GM12891 (cell line): ENCODE measurements at regions not wholly inside any gene's neighbourhood (a gene's known extent, or its start where the extent isn't known, plus 50 kb on each side); places are given as distances from the start of the nearest gene placed in this dataset.

Experiments
- DNase-seq: peaks from one replicate; pipeline ENCODE4 v3.0.0; 2011; ENCODE audit warnings: low spot score; ENCODE audit not compliant: insufficient read length
- FAIRE-seq: peaks from 2 replicates; lab custom pipeline; 2011; peaks lifted over from hg19 to GRCh38; lab: Jason Lieb, UNC
- PAX5 ChIP-seq: IDR thresholded peaks from 2 replicates; pipeline ENCODE4 v1.6.1; 2011; ENCODE audit warnings: low read length, moderate library complexity, mild to moderate bottlenecking; ENCODE audit not compliant: insufficient read depth, severe bottlenecking
- POLR2A ChIP-seq: IDR thresholded peaks from 2 replicates; pipeline ENCODE4 v1.6.1; 2011; ENCODE audit warnings: low read depth, low read length, control low read depth
- POLR2AphosphoS5 ChIP-seq: IDR thresholded peaks from 2 replicates; pipeline ENCODE4 v1.6.1; 2011; ENCODE audit warnings: low read depth, low read length, control low read depth
- POU2F2 ChIP-seq: IDR thresholded peaks from 2 replicates; pipeline ENCODE4 v1.6.1; 2011; ENCODE audit warnings: low read depth, mild to moderate bottlenecking, control low read depth, low read length, moderate library complexity
- SPI1 ChIP-seq: IDR thresholded peaks from 2 replicates; pipeline ENCODE4 v1.6.1; 2011; ENCODE audit warnings: low read depth, low read length, control low read depth
- TAF1 ChIP-seq: IDR thresholded peaks from 2 replicates; pipeline ENCODE4 v1.6.1; 2011; ENCODE audit warnings: low read depth, low read length, control low read depth

DNA sequence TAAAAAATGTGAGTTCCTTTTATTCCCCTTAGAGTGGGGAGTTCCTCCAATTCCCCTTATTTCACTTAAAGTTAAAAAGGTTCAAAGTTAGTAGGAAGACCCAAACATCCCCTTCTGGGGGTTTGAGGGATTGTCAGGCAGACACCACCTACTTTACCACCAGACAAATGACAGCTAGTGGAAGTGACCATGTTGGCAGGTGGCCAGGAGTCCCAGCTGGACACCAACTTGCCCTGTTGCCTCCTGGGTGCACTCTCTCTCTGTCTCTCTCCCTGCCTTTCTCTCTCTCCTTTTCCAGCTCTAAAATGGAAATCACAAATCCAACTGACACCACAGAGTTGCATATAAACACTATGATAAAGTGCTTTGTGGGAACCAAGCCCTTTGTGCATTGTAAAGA is 307.7 kb upstream of the TLE4 start:
- FAIRE-seq (no peak), DNase-seq (no peak)
- TF ChIP-seq PAX5 = no peak
- no peak for TF ChIP-seq SPI1
- no peak for TF ChIP-seq POLR2A
- no peak for TF ChIP-seq POU2F2
- TF ChIP-seq TAF1 = no peak
- no peak for TF ChIP-seq POLR2AphosphoS5

GRCh38 chr9:79264511-79265355 is 307.0 kb upstream of the TLE4 start:
- FAIRE-seq = no peak
- TF ChIP-seq POLR2A = no peak
- no peak for TF ChIP-seq SPI1
- TF ChIP-seq POLR2AphosphoS5 = no peak
- TF ChIP-seq POU2F2 = no peak
- TF ChIP-seq TAF1 = no peak
- TF ChIP-seq PAX5 = no peak
- DNase-seq = no peak

DNA sequence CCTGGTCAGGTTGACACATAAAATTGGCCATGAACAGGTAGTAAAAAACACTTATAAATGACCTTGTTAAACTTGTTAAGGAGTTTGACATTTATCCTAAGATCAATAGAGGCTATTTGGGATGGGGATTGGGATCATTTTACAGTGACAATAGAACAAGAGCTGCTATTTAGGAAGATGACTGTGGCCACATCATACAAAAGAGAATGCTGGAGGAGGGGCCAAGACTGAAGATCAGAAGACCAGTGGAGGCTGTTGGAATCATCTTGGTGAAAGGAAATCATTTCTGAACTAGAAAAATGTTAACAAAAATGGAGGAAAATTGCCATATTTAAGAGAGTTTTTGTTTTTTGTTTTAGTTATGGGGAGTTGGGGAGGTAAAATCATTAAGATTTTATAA is 304.8 kb upstream of the TLE4 start:
- TF ChIP-seq TAF1 (no peak), SPI1 (no peak), POLR2A (no peak), PAX5 (no peak), POLR2AphosphoS5 (no peak), POU2F2 (no peak)

GRCh38 chr9:79268806-79269205 is 303.0 kb upstream of the TLE4 start:
- TF ChIP-seq SPI1 (no peak), POU2F2 (no peak), POLR2A (no peak), POLR2AphosphoS5 (no peak), TAF1 (no peak), PAX5 (no peak)
- DNase-seq (no peak), FAIRE-seq (no peak)

More for the DNA sequence above, 304.8 kb upstream of the TLE4 start:
- FAIRE-seq (no peak), DNase-seq (no peak)

DNA sequence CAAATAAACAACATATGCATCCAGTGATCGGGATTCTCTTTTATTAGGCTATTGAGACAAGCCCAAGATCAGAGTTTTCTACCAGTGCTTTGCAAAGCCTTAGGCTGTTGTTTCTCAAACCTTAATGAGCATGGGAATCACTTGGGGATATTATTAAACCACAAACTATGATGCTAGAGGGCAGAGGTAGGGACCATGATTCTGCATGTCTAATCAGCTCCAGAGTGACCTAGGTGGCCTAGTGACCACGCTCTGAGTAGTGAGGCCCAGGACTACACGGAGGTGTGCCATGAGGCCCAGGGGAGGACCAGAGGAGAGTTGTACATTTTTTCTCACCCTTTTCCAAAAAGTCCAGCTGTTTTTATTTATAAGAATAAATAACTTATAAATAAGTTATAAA is 298.5 kb upstream of the TLE4 start:
- FAIRE-seq (no peak), DNase-seq (no peak)
- TF ChIP-seq POLR2A (no peak), SPI1 (no peak), POLR2AphosphoS5 (no peak), PAX5 (no peak), POU2F2 (no peak), TAF1 (no peak)

- DNase-seq (no peak), FAIRE-seq (no peak)
Observed at GRCh38 chr9:79279356-79279755, 292.4 kb upstream of the TLE4 start.

DNA sequence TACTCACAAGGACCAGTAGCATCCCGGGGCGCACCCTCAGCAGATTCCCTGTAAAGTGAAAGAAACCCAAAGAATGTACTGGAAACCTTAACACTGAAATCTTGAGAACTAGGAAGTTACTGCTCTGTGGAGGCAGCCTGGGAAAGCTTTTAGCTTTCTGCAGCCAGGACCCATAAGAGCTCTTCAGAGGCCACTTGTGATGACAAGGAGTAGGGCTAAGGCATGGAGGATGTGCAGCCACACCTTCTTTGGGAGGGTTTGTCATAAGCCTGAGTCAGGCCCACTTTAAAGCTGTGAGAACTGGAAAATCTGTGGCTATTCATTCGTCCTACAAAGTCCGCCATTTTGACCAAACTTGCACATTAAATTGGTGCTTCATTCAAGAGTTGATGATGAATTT is 291.1 kb upstream of the TLE4 start:
- FAIRE-seq = no peak
- DNase-seq = no peak
- TF ChIP-seq POLR2AphosphoS5 (no peak), PAX5 (no peak), POLR2A (no peak), POU2F2 (no peak), SPI1 (no peak), TAF1 (no peak)

More at GRCh38 chr9:79279356-79279755, 292.4 kb upstream of the TLE4 start:
- TF ChIP-seq SPI1 (no peak), PAX5 (no peak), POLR2A (no peak), TAF1 (no peak), POU2F2 (no peak), POLR2AphosphoS5 (no peak)

DNA sequence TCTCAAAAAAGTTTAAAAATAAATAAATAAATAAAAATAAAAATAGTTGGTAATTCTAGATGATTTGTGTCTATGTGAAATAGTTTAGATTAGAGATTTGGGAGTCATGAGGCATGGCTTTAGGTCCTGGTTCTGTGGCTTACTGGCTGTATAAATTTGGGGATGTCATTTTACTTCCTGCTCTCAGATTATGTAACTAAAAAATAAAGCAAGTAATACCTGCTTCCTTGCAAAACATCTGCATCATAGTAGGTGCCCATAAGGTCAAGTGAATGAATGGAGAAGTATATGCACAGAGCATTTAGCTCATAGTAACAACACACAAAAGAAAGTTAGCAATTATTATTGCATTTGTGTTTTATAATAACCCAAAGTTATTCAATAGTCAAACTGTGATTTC is 287.7 kb upstream of the TLE4 start:
- TF ChIP-seq POU2F2 = no peak
- no peak for TF ChIP-seq SPI1
- no peak for TF ChIP-seq POLR2A
- TF ChIP-seq PAX5 = no peak
- no peak for TF ChIP-seq POLR2AphosphoS5
- no peak for TF ChIP-seq TAF1
- no peak for FAIRE-seq
- DNase-seq = no peak

DNA sequence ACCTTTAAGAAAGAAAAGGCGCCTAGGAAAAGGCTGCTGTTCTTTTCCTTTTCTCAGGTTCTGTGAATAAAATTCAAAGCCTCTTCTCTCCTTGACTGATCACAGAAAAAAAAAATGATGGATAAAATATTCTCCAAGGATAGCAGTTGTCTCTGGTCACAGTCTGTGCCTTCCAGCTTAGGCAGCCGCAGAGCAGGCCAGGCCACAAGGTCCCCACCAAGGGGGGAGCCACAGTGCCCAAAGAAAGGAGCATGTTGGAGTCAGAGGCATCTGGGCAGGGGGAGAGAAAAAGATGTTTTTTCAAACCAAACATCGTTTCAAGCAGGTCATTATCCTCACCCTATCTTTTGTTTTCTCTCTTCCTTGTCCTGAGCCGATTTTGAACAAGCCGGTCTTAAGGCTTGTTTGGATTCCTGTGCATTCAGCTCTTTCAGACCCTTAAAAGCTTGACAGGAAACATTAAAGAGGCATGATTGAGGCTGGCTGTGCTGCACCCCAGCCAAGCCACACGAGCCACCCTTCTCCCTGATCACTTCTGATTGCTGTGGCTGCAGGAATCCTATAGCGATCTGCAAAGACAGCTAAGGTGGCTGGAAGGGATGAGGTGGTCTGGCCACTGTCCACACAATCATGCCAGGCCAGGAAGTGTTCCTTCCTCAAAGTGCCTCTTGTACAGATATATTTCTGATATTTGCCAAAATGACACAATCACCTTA is 284.6 kb upstream of the TLE4 start:
- no peak for TF ChIP-seq POLR2AphosphoS5
- no peak for TF ChIP-seq TAF1
- no peak for TF ChIP-seq POU2F2
- TF ChIP-seq SPI1 = no peak
- TF ChIP-seq PAX5 = no peak
- no peak for TF ChIP-seq POLR2A
- DNase-seq (no peak), FAIRE-seq (no peak)

DNA sequence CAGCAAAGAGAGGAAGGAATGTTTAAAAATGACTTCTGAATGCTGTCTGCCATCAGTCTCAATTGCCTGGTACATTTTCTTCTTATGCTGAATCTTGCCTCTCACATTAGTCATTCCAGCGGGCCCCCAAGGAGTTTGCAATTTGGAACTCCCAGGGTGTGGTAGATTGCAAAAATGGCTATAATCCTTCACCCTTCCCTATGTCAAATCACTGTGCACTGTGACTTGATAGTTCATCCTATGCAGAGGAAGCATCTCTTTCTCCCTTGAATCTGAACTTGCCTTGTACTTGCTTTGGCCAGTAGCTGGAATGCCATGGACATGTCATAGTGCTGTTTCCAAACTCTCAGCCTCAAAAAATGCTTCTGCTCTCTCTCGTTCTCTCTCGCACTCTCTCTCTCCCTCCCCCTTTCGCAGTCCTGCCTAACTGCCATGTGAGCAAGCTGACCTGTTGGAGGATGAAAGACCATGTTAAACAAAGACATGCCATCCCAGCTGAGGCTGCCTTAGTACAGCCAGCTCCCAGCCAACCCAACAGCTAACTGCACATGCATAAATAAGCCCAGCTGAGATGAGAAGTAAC is 284.0 kb upstream of the TLE4 start:
- FAIRE-seq = no peak
- no peak for TF ChIP-seq TAF1
- no peak for TF ChIP-seq PAX5
- no peak for DNase-seq
